ENCODE measurements at regions not wholly inside any gene's neighbourhood (a gene's known extent, or its start where the extent isn't known, plus 50 kb on each side); places are given as distances from the start of the nearest gene placed in this dataset.

DNA sequence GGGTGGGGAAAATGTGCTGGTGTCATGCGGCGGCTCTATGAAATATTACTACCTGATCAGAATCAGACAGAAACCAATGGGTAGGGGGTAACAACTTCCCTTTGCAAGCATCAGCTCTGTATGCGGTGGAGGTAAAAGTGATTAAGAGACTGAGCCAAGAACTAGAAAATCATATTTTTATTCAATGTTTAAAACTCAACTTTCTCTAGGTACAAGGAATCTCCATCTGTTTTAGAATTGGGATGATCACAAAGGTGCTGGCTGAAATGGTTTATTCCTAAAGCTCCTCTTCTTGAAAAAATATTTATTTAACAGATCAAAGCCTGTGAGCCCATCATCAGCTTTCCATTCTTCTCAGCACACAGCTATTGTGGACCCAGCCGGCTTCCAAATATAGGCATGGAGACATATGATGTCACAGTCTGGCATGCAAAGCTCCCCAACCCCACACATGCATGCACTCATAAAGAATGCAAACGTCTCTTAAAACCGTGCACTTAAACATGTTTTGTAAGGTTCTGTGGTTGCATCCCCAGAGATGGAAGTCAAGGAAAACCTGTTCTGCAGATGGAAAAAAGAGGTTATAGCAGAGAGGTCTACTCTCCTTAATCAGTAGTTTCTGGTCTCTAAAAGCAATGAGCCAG is 126.0 kb downstream of the SKIDA1 start:
- no peak overlapping the region for H3K4me3 ChIP-seq (ENCODE audit: low read depth, low read length)
- TF ChIP-seq, protein P1, sequence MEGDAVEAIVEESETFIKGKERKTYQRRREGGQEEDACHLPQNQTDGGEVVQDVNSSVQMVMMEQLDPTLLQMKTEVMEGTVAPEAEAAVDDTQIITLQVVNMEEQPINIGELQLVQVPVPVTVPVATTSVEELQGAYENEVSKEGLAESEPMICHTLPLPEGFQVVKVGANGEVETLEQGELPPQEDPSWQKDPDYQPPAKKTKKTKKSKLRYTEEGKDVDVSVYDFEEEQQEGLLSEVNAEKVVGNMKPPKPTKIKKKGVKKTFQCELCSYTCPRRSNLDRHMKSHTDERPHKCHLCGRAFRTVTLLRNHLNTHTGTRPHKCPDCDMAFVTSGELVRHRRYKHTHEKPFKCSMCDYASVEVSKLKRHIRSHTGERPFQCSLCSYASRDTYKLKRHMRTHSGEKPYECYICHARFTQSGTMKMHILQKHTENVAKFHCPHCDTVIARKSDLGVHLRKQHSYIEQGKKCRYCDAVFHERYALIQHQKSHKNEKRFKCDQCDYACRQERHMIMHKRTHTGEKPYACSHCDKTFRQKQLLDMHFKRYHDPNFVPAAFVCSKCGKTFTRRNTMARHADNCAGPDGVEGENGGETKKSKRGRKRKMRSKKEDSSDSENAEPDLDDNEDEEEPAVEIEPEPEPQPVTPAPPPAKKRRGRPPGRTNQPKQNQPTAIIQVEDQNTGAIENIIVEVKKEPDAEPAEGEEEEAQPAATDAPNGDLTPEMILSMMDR (IDR thresholded peaks at IDR 0.05; ENCODE audit: control insufficient read depth, extremely low read depth, insufficient read depth): no peak
- DNase-seq (ENCODE audit: low read depth): peak; percentile 34

DNA sequence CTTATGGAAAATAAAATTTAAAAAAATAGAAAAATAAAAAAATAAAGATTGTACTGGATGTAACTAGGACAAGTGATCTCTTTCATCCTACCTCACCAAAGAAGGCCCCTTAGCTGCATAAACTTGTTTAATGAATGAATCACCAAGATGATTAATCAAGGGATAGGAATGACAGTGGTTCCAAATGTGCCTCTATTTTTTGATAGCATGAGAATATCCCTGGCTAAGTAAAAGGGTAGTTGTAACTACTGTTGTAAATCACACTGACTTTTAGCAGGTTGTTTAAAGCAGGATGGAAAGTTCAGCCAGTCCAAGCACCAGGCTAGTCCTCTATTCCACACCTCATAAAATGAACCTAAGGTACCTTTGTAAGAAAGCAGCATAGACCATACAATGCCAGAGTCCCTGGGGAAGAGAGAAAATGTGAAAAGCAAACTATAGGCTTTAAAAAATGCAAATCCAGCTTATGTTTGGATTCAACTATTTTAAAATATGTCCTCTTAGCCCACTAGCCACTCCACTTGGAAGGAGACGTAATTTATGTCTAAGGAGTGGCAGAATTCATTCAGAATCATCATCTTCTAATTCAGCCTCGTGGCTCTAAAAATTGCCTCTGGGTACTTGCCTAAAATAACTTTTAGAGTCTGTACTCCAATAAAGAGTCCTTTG is 126.8 kb downstream of the SKIDA1 start:
- TF ChIP-seq, protein P1 (IDR thresholded peaks at IDR 0.05; ENCODE audit: control insufficient read depth, extremely low read depth, insufficient read depth): no peak
- no peak overlapping the region for H3K4me3 ChIP-seq (ENCODE audit: low read depth, low read length)
- DNase-seq (ENCODE audit: low read depth): no peak

GRCh38 chr10:21396889-21397288 is 128.6 kb downstream of the SKIDA1 start:
- DNase-seq (ENCODE audit: low read depth): no peak
- no peak overlapping the region for H3K4me3 ChIP-seq (ENCODE audit: low read depth, low read length)
- TF ChIP-seq, protein P1 (IDR thresholded peaks at IDR 0.05; ENCODE audit: control insufficient read depth, extremely low read depth, insufficient read depth): no peak

- TF ChIP-seq, protein P1 (IDR thresholded peaks at IDR 0.05; ENCODE audit: control insufficient read depth, extremely low read depth, insufficient read depth): no peak
- no peak overlapping the region for H3K4me3 ChIP-seq (ENCODE audit: low read depth, low read length)
- no peak for DNase-seq (ENCODE audit: low read depth)
Observed at GRCh38 chr10:21393931-21394330, 131.6 kb downstream of the SKIDA1 start.

- no peak for DNase-seq (ENCODE audit: low read depth)
- TF ChIP-seq, protein P1 (IDR thresholded peaks at IDR 0.05; ENCODE audit: control insufficient read depth, extremely low read depth, insufficient read depth): no peak
- H3K4me3 ChIP-seq (ENCODE audit: low read depth, low read length): no peak overlapping the region
Observed at GRCh38 chr10:21388589-21388988, 136.9 kb downstream of the SKIDA1 start.

- no peak overlapping the region for H3K4me3 ChIP-seq (ENCODE audit: low read depth, low read length)
- TF ChIP-seq, protein P1 (IDR thresholded peaks at IDR 0.05; ENCODE audit: control insufficient read depth, extremely low read depth, insufficient read depth): no peak
- no peak for DNase-seq (ENCODE audit: low read depth)
Observed at GRCh38 chr10:21387868-21388267, 137.6 kb downstream of the SKIDA1 start.
